COLO668 (cell line): ENCODE measurements at regions not wholly inside any gene's neighbourhood (a gene's known extent, or its start where the extent isn't known, plus 50 kb on each side); places are given as distances from the start of the nearest gene placed in this dataset.

ENCODE experiments used
- DNase-seq: peaks from one replicate; lab custom pipeline; 2025; ENCODE audit not compliant: unreplicated experiment; lab: John Stamatoyannopoulos, UW

DNA sequence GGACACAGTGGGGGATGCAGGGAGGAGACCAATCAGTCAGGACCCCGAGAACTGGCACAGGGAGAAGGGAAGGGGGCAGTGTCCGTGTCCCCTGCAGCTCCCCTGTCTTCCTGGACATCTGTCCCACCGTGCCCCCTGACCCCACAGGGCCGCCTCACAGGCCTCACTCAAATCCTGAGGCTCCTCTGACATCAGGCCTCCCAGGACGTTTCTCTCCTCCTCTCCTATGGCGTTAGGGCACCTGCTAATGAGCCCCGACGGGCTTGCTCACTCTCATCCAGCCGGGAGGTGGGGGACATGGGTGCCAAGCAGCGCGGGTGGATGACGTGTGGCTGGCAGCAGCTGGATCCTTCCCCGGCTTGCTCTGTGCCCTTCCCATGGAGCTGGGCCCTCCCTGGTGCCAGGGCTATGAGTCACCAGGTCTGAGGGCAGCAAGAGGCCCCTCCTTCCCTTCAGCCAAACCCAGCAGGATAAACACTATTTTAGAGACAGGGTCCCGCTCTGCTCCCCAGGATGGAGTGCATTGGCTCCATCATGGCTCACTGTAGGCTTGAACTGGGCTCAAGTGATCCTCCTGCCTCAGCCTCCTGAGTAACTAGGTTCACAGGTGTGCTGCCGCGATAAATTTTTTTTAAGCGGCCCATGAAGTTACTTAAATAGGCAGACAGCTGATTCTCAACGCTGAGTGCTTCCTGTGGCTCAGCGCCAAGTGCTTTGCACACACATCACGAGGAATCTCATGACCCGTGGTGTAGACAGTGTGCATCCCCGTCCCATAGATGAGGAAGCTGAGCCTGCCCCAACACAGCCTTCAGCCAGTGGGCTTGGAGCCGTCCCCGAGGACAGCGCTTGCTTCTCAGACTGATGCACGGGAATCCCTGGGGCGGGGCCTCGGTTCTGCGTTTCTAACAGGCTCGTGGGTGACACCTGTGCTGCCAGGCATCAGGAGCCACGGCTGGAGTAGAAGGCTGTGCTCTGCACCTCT, 64.5 kb upstream of the HDAC4 start:
- DNase-seq = peak; percentile 76

DNA sequence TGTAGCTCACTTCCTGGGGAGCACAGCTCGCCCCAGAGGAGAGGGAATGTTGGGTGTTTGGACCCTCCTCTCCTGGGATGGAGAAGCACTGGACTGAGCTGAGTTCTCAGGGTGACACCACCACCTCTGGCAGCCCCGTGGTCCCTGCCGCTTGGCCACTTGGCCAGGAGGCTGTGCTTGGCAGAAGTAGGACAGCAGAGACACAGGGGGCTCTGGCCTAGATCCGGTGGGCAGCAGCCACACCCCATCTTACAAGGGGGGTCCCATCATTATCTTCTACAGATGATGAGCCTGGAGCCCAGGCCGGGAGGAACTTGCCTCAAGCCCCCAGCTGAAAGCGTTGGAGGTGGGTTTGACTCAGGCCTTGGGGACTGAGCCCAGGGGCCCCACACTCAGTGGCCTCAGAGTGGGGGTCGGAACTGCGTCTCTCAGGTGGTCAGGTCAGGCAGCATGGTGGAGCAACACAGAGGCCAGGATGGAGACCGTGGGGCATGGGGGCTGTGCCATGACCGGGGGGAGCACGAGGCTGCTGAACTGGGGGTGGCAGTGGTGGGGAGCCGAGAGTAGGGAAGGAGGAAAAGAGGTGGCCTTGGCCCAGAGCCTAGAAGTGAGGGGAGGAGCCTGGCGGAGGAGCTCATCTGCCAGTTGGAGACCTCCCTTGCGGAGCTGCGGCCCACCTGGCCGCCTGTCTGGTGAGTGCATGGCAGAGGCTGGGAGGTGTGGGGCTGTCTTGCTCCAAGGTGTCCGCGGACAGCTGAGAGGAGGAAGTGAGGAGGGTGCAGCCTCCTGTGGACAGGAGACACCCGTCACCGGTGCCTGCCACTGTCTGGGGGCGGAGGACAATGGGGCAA, 63.6 kb upstream of the HDAC4 start:
- DNase-seq = no peak

- DNase-seq = peak; percentile 14
Measured at GRCh38 chr2:239463541-239464165, 62.8 kb upstream of the HDAC4 start.

DNA sequence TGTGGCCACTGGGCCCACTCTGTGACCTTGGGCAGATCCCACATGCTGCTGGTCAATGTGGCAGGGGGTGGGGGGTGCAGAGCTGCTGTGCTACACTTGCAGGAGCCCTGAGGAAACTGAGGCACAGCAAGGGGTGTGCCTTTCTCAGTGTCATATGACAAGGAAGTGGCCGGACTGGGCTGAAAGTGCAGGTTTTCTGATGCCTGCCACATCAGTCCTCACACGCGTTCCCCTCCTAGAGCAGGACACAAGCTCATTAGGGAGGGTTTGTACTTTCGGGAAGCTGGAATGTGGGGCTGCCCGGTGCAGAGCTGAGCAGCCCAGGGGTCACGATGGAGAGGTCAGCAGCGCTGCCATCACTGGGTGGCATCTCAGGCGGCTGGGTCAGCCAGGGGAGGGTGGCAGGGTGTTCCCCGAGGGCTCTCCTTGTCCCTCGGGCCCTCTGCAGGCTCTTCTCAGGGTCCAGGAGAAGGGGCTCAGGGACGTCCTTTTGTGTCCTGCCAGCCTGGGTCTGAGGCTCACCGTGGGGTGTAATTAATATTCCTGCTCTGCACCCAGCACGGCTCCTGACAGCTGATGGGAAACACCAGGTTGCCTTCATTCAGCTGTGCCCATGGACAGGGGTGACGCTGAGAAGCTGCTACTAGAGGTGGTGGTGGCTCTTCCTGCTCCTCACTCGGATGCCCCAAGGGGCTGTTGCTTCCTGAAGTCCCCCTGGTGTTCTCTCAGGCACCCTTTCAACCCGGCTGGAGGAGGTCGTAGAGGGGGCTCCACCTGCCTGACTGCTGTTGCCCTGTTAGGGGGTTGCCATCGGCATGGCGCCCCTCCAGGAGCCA, 62.1 kb upstream of the HDAC4 start:
- DNase-seq = no peak

DNA sequence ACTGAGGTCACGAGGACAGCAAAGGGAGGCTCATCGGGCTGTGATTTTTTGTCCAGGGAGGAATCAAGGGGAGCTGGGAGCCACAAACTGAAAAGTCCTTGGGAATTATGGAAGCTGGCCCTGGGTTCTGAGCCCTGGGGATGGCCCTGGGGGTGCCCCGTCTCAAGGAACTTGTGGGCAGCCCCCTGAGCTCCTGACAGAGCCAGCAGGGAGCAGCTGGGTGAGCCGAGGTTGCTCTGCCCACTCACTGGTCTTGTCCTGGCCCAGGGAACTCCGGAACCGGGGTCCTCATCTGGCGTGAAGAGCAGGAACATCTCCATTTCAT, 61.3 kb upstream of the HDAC4 start:
- DNase-seq = no peak

GRCh38 chr2:239461291-239462190, 60.7 kb upstream of the HDAC4 start:
- no peak for DNase-seq

GRCh38 chr2:239460780-239461179, 60.0 kb upstream of the HDAC4 start:
- no peak for DNase-seq

- no peak for DNase-seq
Measured at GRCh38 chr2:239459606-239460005, 58.8 kb upstream of the HDAC4 start.

DNA sequence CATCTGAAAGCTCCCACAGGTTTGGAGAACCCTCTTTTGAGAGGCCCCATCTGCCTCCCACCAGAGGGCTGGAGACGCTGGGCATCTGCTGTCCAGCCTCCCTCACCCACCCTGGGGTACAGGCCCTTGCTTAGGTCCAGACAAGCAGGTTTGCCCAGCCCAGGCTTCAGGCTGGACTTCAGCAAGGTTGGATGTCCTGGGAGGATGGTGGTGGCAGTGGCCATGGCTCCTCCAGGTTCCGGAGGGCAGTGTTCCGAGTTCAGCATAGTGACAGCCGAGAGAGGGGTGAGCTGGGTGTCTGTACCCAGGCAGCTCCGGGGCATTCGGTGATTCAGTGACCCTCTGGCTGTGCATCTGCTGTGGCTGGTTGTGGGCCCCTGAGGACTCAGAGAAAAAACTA, 58.2 kb upstream of the HDAC4 start:
- no peak for DNase-seq

DNA sequence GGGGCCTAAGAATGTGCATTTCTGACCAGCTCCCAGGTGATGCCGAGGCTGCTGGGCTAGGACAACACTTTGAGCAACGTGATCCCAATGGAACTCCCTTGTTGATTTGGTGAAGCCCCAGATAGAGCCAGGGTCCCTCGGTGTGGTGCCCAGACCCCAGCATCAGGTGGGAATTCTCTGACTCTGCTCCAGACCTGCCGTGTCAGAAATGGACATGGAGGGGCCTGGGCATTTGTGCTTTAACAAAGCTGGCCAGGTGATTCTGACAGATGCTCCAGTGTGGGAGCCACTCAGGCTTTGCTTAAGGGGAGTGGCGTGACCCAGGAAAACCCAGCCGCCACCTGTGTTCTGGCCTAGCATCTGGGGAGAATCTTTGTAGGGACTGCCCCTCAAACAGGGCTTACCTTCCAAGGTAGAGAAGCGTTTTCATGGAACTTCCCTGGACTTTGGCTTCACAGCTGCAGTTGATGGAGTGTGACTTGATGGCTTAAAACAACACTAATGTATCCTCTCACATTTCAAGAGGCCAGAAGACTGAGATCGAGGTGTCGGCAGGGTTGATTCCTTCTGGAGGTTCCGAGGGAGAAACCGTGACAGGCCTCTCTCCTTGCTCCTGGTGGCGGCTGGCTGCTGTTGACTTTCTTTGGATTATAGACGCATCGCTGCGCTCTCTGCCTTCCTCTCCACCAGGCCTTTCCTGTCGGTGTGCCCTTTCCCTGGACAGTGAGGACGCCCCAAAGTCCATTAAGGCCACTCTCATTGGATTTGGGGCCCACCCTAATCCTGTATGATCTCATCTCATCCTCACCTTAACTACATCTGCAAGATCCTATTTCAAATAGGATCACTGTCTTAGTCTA, 57.0 kb upstream of the HDAC4 start:
- no peak for DNase-seq

GRCh38 chr2:239456940-239457339, 56.1 kb upstream of the HDAC4 start:
- DNase-seq = no peak

GRCh38 chr2:239455436-239456203, 54.8 kb upstream of the HDAC4 start:
- no peak for DNase-seq

GRCh38 chr2:239454507-239454906, 53.7 kb upstream of the HDAC4 start:
- DNase-seq = no peak
